DOHH2 (cell line): ENCODE measurements at regions not wholly inside any gene's neighbourhood (a gene's known extent, or its start where the extent isn't known, plus 50 kb on each side); places are given as distances from the start of the nearest gene placed in this dataset.

Experiments
- H3F3A ChIP-seq: fragments of 200-600 bp; sonication (generic), shearing (Covaris generic); 2 replicates; pipeline ENCODE4 v1.6.0; 2016; ENCODE audit warnings: antibody characterized with exemption, mild to moderate bottlenecking; ENCODE audit not compliant: control insufficient read depth, insufficient read depth
- H3K27ac ChIP-seq: fragments of 200-600 bp; sonication (generic); 2 replicates; pipeline ENCODE4 v1.5.1; 2014; ENCODE audit warnings: low read depth, mild to moderate bottlenecking, low read length, moderate library complexity
- H3K27me3 ChIP-seq: fragments of 200-600 bp; sonication (generic); 2 replicates; pipeline ENCODE4 v1.6.1; 2014; ENCODE audit warnings: mild to moderate bottlenecking, low read length, mixed read lengths; ENCODE audit not compliant: control insufficient read depth
- H3K36me3 ChIP-seq: fragments of 200-600 bp; sonication (generic); 2 replicates; pipeline ENCODE4 v1.6.1; 2014; ENCODE audit warnings: mild to moderate bottlenecking, low read length, moderate library complexity, mixed read lengths; ENCODE audit not compliant: control insufficient read depth
- H3K4me1 ChIP-seq: fragments of 200-600 bp; sonication (generic); 2 replicates; pipeline ENCODE4 v1.6.1; 2014; ENCODE audit warnings: mild to moderate bottlenecking, low read length, mixed read lengths; ENCODE audit not compliant: control insufficient read depth
- H3K4me2 ChIP-seq: fragments of 200-600 bp; sonication (generic); 2 replicates; pipeline ENCODE4 v1.6.0; 2014; ENCODE audit warnings: mild to moderate bottlenecking, low read length, moderate library complexity
- H3K4me3 ChIP-seq: fragments of 200-600 bp; sonication (generic); 2 replicates; pipeline ENCODE4 v1.5.1; 2014; ENCODE audit warnings: mild to moderate bottlenecking, low read length, mixed read lengths
- H3K79me2 ChIP-seq: fragments of 200-600 bp; sonication (generic); 2 replicates; pipeline ENCODE4 v1.6.1; 2014; ENCODE audit warnings: mild to moderate bottlenecking, low read length, mixed read lengths; ENCODE audit not compliant: control insufficient read depth
- H3K9me2 ChIP-seq: fragments of 200-600 bp; sonication (generic); replicated peaks from 2 replicates; pipeline ENCODE4 v1.6.1; 2014; ENCODE audit warnings: mild to moderate bottlenecking, low read length, mixed read lengths; ENCODE audit not compliant: control insufficient read depth
- H3K9me3 ChIP-seq: fragments of 200-600 bp; sonication (generic); 2 replicates; pipeline ENCODE4 v1.6.1; 2014; ENCODE audit warnings: antibody characterized with exemption, low read length, mixed read lengths; ENCODE audit not compliant: control insufficient read depth, insufficient read depth
- H4K20me1 ChIP-seq: fragments of 200-600 bp; sonication (generic); 2 replicates; pipeline ENCODE4 v1.6.0; 2014; ENCODE audit warnings: low read depth, mild to moderate bottlenecking, antibody characterized with exemption, low read length, moderate library complexity; ENCODE audit not compliant: control insufficient read depth, insufficient read depth
- CTCF ChIP-seq: fragments of 200-600 bp; sonication (generic); IDR thresholded peaks from one replicate; pipeline ENCODE4 v1.5.1; 2014; ENCODE audit warnings: antibody characterized with exemption, mild to moderate bottlenecking, low read depth, low read length; ENCODE audit not compliant: poor library complexity, severe bottlenecking
- EZH2phosphoT487 ChIP-seq: fragments of 200-600 bp; sonication (generic); IDR thresholded peaks from 2 replicates; pipeline ENCODE4 v1.6.1; 2017; ENCODE audit warnings: borderline replicate concordance, mild to moderate bottlenecking, antibody characterized with exemption, low read length, moderate library complexity, mixed read lengths

GRCh38 chr18:24942144-24942543, 409.8 kb downstream of the ZNF521 start:
- Histone ChIP-seq H3F3A (no peaks in the 10 kb centered on the region), H3K36me3 (no peaks in the 10 kb centered on the region), H3K79me2 (no peaks in the 10 kb centered on the region), H4K20me1 (no peaks in the 10 kb centered on the region), H3K27ac (no peak overlapping the region), H3K4me1 (no peaks in the 10 kb centered on the region), H3K9me2 (no peaks in the 10 kb centered on the region), H3K4me2 (no peak overlapping the region), H3K9me3 (no peaks in the 10 kb centered on the region), H3K27me3 (no peaks in the 10 kb centered on the region), H3K4me3 (no peak overlapping the region)
- no peak for TF ChIP-seq CTCF
- TF ChIP-seq EZH2phosphoT487, result no peak

GRCh38 chr18:24947521-24948305, 404.3 kb downstream of the ZNF521 start:
- no peaks in the 10 kb centered on the region for H4K20me1 ChIP-seq
- H3K9me2 ChIP-seq, result no peaks in the 10 kb centered on the region
- no peak overlapping the region for H3K4me2 ChIP-seq
- no peaks in the 10 kb centered on the region for H3K9me3 ChIP-seq
- no peaks in the 10 kb centered on the region for H3K79me2 ChIP-seq
- H3K4me1 ChIP-seq, result no peaks in the 10 kb centered on the region
- H3K27me3 ChIP-seq, result no peaks in the 10 kb centered on the region
- H3F3A ChIP-seq, result no peaks in the 10 kb centered on the region
- H3K4me3 ChIP-seq, result no peak overlapping the region
- TF ChIP-seq EZH2phosphoT487 (no peak), CTCF (no peak)
- no peaks in the 10 kb centered on the region for H3K36me3 ChIP-seq
- H3K27ac ChIP-seq, result no peak overlapping the region

- Histone ChIP-seq H3K79me2 (no peaks in the 10 kb centered on the region), H3K4me2 (no peak overlapping the region), H4K20me1 (no peaks in the 10 kb centered on the region), H3K36me3 (no peaks in the 10 kb centered on the region), H3K27ac (no peak overlapping the region), H3K4me1 (no peaks in the 10 kb centered on the region), H3K9me2 (no peaks in the 10 kb centered on the region), H3K4me3 (no peak overlapping the region), H3K9me3 (no peaks in the 10 kb centered on the region), H3F3A (no peaks in the 10 kb centered on the region), H3K27me3 (no peaks in the 10 kb centered on the region)
- TF ChIP-seq CTCF (no peak), EZH2phosphoT487 (no peak)
These were observed 402.1 kb downstream of the ZNF521 start for GRCh38 chr18:24949908-24950307.
